ENCODE measurements at regions not wholly inside any gene's neighbourhood (a gene's known extent, or its start where the extent isn't known, plus 50 kb on each side); places are given as distances from the start of the nearest gene placed in this dataset.
"Not testable (repeated sequence)": the region's sequence is repeated elsewhere in the genome, so short reads cannot be mapped to it uniquely, and the experiment has no call there.

- not testable (repeated sequence) for TF ChIP-seq CTCF (IDR thresholded peaks at IDR 0.05 in 2 of 3, conservative IDR thresholded peaks at IDR 0.05 in 1 of 3; ENCODE audit: borderline replicate concordance in 1 of 3, insufficient read depth in 1 of 3, low read depth in 2 of 3, low read length in 2 of 3); POLR2AphosphoS5 (IDR thresholded peaks at IDR 0.05; ENCODE audit: low read depth, low read length); REST (IDR thresholded peaks at IDR 0.05; ENCODE audit: low read depth); POLR2A (IDR thresholded peaks at IDR 0.05; ENCODE audit: borderline replicate concordance, extremely low read depth, insufficient read depth, insufficient read length); JUND (IDR thresholded peaks at IDR 0.05); YY1 (IDR thresholded peaks at IDR 0.05; ENCODE audit: extremely low read depth, insufficient replicate concordance, low read depth, low read length); ZBTB33 (IDR thresholded peaks at IDR 0.05; ENCODE audit: extremely low read depth, insufficient replicate concordance, low read length); EZH2 (IDR thresholded peaks at IDR 0.05); RAD21 (IDR thresholded peaks at IDR 0.05; ENCODE audit: low read depth); FOSL1 (IDR thresholded peaks at IDR 0.05; ENCODE audit: low read depth); TCF7L2 (IDR thresholded peaks at IDR 0.05; ENCODE audit: borderline replicate concordance, extremely low read depth, insufficient read depth, insufficient read length); ZFX (IDR thresholded peaks at IDR 0.05); SRF (IDR thresholded peaks at IDR 0.05; ENCODE audit: low read depth); MAX (IDR thresholded peaks at IDR 0.05)
Measured at GRCh38 chr13:52279408-52279807, 120.0 kb upstream of the NEK3 start.
